ENCODE measurements at regions not wholly inside any gene's neighbourhood (a gene's known extent, or its start where the extent isn't known, plus 50 kb on each side); places are given as distances from the start of the nearest gene placed in this dataset.

GRCh38 chrX:20421275-20421674 lies 154.6 kb upstream of the RPS6KA3 start:
- no peak for DNase-seq

GRCh38 chrX:20420058-20420457 lies 153.3 kb upstream of the RPS6KA3 start:
- no peak for DNase-seq

DNA sequence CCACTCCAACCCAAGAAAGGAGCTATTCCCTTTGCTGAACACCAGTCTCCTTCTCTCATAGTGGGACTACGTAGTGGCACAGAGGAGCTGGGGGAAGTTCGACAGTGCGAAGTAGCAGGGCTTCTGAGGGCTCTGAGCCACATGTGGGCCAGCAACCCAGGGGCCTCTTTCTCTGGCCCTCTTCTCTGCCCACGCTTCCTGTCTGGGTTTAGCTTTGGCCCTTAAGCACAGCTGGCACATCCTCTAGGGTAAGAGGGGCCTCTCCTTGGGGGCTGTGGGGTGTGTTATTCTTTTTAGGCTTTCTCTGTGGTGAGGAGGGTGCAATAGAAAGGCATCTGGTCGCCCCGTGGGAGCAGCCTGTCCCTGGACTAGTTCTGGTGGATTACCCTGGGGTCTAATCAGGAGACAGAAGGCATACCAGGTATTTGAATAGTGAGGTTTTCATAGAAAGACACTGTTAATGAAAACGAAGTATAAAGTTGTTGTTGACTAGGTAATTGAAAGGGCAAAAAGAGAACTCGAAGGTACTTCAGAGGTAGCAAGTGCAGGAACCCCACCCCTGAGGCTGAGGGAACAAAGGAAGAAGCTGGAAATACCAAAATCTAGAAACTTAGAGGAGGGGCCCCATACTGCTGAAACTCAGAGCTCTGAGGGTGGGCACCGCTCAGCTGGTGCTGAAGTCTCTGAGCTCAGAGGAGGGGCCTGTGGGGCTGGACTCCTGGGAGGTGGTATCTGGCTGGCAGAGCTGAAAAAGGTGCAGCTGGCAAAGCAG lies 151.9 kb upstream of the RPS6KA3 start:
- peak; percentile 41 to 44 for DNase-seq

DNA sequence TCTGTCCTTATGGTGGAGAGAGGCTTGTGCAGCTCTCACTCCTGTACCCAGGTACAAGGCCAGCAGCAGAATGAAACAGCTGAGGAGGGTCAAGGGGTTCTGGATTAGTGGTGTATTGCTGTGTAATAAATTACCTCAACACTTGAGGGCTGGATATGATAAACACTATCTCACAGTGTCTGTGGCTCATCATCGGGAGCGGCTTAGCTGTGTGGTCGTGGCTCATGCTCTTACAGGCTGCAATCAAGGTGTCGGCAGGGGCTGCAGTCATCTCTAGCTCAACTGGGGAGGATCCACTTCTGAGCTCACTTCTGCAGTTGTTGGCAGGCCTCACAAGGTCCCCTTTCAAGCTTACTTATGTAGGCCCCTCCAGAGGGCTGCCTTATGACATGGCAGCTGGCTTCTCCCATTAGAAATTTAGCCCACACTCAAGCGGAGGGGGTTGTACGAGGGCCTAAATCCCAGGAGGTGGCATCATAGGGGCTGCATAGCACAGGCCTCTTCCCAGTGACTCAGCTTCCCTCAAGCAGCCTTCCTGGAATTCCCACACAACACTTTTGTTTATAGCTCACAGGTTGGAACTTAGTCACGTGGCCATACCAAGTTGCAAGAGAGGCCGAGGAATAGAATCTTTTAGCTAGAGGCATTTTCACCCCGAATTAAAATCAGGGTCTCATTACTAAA lies 148.2 kb upstream of the RPS6KA3 start:
- DNase-seq = no peak

DNA sequence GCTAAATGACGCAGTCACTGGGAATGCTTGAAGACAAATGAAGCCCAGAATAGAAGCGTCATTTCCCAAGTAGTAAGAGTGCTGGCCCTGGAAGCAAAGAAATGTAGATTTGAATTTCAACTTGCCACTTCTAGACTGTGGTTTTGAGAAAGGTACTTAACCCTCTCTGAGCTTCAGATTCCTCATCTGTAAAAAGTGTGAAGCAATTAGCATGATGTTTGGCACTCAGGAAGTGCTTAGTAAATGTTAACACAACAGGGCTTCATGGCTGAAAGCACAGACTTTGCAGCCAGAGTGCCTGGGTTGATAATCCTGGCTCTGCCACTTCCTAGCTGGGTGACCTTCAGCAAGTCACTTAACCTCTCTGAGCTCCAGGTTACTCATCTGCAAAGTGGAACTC lies 147.4 kb upstream of the RPS6KA3 start:
- no peak for DNase-seq

DNA sequence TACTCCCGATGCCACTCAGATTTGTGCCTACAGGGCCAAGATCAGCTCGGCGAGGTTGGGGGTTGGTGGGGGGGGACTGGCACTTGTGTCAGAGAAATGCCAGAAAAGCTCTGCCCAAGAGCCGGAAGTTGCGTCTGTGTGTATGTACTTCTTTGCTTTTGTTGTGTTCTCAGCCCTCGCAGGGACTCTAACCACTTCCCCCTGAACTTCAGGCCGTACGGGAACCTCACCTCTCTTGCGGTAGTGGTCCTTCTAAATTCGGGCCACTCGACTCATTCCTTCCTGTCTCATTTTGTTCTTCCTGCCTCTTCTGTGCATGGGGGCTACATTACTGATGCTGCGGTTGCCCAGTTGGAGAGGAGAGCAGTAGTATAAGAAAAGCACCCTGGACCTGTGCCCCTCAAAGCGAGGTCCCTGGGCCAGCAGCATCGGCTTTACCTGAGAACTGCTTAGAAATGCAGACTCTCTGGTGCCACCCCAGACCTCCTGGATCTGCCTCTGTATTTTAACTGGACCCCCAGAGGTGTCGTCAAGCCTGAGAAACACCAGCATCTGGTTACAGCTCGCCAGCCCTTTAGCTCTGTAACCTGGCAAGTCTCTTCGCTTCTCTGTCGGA lies 146.3 kb upstream of the RPS6KA3 start:
- DNase-seq = peak; percentile 46 to 54

DNA sequence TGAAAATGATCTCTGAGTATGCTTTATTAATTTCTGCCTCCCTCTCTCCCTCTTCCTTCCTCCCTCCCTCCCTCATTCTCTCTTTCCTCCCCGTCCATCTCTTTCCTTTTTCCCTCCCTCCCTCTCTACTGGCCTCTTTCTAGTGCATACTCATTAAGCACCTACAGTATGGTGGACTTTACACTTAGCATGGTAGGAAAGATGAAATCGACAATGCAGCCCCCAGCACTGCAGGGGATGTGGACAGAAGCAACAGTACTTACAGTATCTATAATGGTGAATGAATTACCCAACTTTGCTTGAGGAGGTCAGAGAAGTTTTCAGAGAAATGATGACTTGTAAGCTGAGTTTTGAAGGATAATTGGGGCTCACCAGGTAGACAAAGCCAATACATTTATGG lies 143.8 kb upstream of the RPS6KA3 start:
- no peak for DNase-seq

- DNase-seq = no peak
Observed at GRCh38 chrX:20409991-20410390, 143.3 kb upstream of the RPS6KA3 start.

- no peak for DNase-seq
Observed at GRCh38 chrX:20402956-20403355, 136.2 kb upstream of the RPS6KA3 start.

GRCh38 chrX:20399728-20400414 lies 133.2 kb upstream of the RPS6KA3 start:
- no peak for DNase-seq

- no peak for DNase-seq
Observed at GRCh38 chrX:20397587-20397986, 130.9 kb upstream of the RPS6KA3 start.

DNA sequence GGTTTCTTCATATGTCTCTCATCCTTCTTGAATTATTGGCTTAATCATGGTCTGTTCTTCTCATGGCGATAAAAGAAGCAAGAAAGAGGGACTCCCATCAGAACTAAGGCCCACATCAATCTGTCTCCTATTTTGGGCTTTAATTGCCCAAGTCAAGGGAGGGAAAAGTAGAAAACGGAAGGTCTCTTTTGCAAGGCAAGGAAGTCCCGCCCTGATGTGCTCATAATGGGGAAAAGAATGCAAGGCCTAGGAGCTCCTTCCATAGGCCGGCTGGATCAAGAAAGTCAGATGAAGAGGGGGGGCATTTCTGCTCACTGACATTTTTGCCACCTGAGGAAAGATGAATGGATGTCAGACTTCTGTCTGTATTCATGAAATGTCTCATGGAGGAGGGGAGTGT lies 127.7 kb upstream of the RPS6KA3 start:
- no peak for DNase-seq

- no peak for DNase-seq
Observed at GRCh38 chrX:20393944-20394343, 127.2 kb upstream of the RPS6KA3 start.

DNA sequence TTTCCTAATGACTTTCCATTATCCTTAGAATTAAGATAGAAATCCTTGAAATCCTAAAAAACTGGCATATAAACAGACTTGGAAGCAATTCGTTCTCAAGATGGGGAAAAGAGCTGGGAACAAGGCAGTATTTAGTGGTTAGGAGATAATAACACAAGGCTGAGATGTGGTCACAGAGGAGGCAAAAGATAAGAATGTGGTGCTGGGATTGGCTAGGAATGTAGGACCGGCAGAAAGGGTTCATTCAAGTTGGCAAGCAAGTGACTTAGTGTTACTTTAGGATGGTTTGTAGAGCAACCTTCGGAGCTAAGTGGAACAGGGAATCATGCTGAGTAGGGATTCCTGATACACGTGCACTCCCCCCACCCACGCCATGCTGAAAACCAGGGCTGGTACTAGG lies 121.9 kb upstream of the RPS6KA3 start:
- no peak for DNase-seq

- DNase-seq = no peak
Observed at GRCh38 chrX:20383477-20383876, 116.8 kb upstream of the RPS6KA3 start.

DNA sequence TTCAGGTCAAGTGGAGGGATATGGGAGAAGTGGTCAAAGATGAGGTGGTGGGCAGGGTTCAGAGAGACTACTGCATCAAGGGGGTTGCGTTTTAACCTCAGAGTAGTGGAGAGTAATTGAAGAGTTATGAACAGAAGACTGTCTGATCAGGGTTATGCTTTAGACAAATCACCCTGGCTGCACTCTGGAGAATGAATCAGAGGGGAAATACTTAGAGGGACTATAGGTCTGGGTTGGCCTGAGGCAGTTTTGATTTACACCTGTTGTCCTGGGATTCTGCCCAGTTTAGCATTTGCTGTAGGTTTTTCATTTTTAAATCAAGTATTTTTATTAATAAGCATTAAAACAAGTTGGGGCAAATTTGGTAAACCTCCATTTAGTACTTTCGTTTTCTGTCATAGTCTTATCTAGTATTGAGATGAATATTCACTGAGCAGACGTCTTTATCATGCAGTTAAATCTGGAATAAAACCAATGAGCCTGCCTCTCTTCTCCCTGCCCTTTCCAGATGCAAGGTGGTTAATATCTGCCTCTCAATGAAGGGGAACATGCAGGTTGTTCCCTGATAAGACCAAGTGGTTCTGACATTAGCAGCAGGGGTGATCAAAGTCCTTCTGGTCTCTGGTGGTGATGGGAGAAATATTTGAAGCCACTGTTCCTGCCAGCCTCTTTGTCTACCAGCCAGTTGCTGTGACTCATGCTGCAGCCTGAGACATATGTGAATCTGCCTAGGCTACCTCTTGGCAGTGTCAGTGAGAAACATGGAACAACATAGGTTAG lies 116.0 kb upstream of the RPS6KA3 start:
- DNase-seq = no peak

DNA sequence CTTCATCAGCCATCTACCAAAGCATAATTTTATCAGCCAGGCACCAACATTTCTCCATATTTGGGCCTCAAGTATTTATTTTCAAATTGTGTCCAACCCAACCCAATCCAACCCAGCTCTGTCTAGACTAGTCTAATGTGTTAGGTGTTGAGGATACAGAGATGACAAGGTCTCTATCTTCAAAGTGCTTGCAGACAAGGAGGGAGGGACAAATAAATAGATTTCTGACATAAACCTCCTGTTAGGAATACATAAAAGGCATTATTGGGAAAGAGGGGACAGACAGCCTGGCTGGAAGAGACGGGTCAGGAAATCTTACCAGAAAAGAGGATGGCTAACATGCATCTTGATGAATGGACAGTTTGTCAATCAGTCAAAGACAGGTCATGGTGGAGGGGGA lies 115.4 kb upstream of the RPS6KA3 start:
- DNase-seq = no peak

GRCh38 chrX:20378233-20378920 lies 111.7 kb upstream of the RPS6KA3 start:
- DNase-seq = no peak

- peak; percentile 61 to 72 for DNase-seq
Observed at GRCh38 chrX:20374900-20375438, 108.3 kb upstream of the RPS6KA3 start.

DNA sequence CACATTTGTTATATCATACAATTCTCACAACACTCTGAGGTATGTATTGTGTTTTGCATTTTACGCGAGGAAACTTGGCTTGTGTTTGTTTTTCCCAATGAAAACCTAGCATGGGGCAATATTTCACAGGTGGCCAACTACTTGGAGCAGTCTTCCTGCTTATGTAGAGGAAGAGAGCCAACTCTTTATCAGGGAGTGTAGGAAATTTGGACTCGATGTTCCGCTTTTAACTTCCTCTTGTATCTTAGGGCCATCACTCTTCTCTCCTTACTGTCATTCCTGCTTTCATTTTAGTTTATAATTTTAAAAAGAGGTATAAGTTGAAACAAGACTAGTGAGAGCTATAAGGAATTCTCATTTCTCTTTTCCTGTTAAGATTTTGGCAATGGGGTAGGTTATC lies 107.7 kb upstream of the RPS6KA3 start:
- DNase-seq = peak in 1 of 2 experiments; percentile 22

DNA sequence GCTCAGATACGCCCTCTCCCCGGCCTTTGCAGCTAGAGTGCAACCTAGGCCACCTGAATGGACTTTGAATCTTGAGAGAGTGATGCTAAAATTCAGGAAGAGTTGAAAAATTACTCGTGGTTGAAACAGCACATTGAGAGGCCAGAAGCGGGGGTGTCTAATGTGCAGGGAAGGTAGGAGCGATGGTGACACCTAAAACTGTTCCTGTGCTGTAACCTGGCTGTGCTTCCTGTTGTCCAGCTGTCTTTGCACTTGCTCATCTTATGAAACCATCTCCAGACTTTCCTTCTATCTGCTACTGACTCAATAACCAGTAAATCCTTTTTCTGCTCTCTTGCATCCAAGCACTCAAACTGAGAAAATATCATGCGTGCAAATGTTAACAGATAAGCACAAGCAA lies 106.4 kb upstream of the RPS6KA3 start:
- no peak for DNase-seq

- DNase-seq = no peak
Observed at GRCh38 chrX:20372533-20372932, 105.8 kb upstream of the RPS6KA3 start.

Measured in Kasumi-1 (cell line).